Astrocyte (in vitro differentiated cells and primary cell): ENCODE measurements at regions not wholly inside any gene's neighbourhood (a gene's known extent, or its start where the extent isn't known, plus 50 kb on each side); places are given as distances from the start of the nearest gene placed in this dataset.

Source experiments
- DNase-seq: peaks from one replicate; pipeline ENCODE4 v3.0.0-alpha.2; 2010; ENCODE audit warnings: low read depth
- FAIRE-seq: peaks from 2 replicates; lab custom pipeline; 2011; peaks lifted over from hg19 to GRCh38; lab: Jason Lieb, UNC
- H2AFZ ChIP-seq: 2 replicates; pipeline ENCODE4 v1.6.0; 2012; ENCODE audit warnings: low read depth, low read length, inconsistent platforms
- H3K27ac ChIP-seq: 2 replicates; pipeline ENCODE4 v1.5.1; 2011; ENCODE audit warnings: low read depth, low read length, inconsistent platforms
- H3K27me3 ChIP-seq: 2 replicates; pipeline ENCODE4 v1.6.0; 2011; ENCODE audit warnings: low read length, inconsistent platforms; ENCODE audit not compliant: insufficient read depth
- H3K36me3 ChIP-seq: 2 replicates; pipeline ENCODE4 v1.5.1; 2011; ENCODE audit warnings: low read length, inconsistent platforms; ENCODE audit not compliant: insufficient read depth
- H3K4me1 ChIP-seq: 2 replicates; pipeline ENCODE4 v1.5.1; 2011; ENCODE audit warnings: low read length, inconsistent platforms; ENCODE audit not compliant: insufficient read depth
- H3K4me2 ChIP-seq: 2 replicates; pipeline ENCODE4 v1.6.0; 2012; ENCODE audit warnings: low read length, inconsistent platforms
- H3K4me3 ChIP-seq: 2 replicates; pipeline ENCODE4 v1.5.1; 2011; ENCODE audit warnings: low read depth, mild to moderate bottlenecking, low read length, inconsistent platforms; ENCODE audit not compliant: insufficient read depth
- H3K79me2 ChIP-seq: 2 replicates; pipeline ENCODE4 v1.6.0; 2012; ENCODE audit warnings: mild to moderate bottlenecking, low read length, inconsistent platforms; ENCODE audit not compliant: insufficient read depth
- H3K9ac ChIP-seq: 2 replicates; pipeline ENCODE4 v1.6.0; 2012; ENCODE audit warnings: mild to moderate bottlenecking, low read length, inconsistent platforms
- H3K9me3 ChIP-seq: 2 replicates; pipeline ENCODE4 v1.5.1; 2012; ENCODE audit warnings: low read depth, mild to moderate bottlenecking, low read length, inconsistent platforms; ENCODE audit not compliant: insufficient read depth
- H4K20me1 ChIP-seq: 2 replicates; pipeline ENCODE4 v1.6.0; 2012; ENCODE audit warnings: low read length, inconsistent platforms; ENCODE audit not compliant: insufficient read depth
- H3K27ac Mint-ChIP-seq: one replicate; pipeline ENCODE4 v1.8.0; 2021; ENCODE audit warnings: mild to moderate bottlenecking, mixed read lengths; ENCODE audit not compliant: unreplicated experiment
- H3K27me3 Mint-ChIP-seq: one replicate; pipeline ENCODE4 v1.8.0; 2021; ENCODE audit warnings: low read depth, mixed read lengths; ENCODE audit not compliant: unreplicated experiment
- H3K36me3 Mint-ChIP-seq: one replicate; pipeline ENCODE4 v1.8.0; 2021; ENCODE audit warnings: low read depth, mixed read lengths; ENCODE audit not compliant: unreplicated experiment
- H3K4me1 Mint-ChIP-seq: one replicate; pipeline ENCODE4 v1.8.0; 2021; ENCODE audit warnings: low read depth, mixed read lengths; ENCODE audit not compliant: unreplicated experiment
- H3K4me3 Mint-ChIP-seq: one replicate; pipeline ENCODE4 v1.8.0; 2021; ENCODE audit warnings: mild to moderate bottlenecking, moderate library complexity, mixed read lengths; ENCODE audit not compliant: unreplicated experiment
- H3K9me3 Mint-ChIP-seq: one replicate; pipeline ENCODE4 v1.8.0; 2021; ENCODE audit warnings: mild to moderate bottlenecking, mixed read lengths; ENCODE audit not compliant: unreplicated experiment
- EZH2 ChIP-seq: IDR thresholded peaks from 2 replicates; pipeline ENCODE4 v1.6.1; 2012; ENCODE audit warnings: mild to moderate bottlenecking, low read length, inconsistent platforms; ENCODE audit not compliant: insufficient read depth
- TF ChIP-seq, protein P1 (sequence below): IDR thresholded peaks from 2 replicates; pipeline ENCODE4 v1.5.1; 2011; ENCODE audit warnings: low read depth, mild to moderate bottlenecking, inconsistent platforms, low read length, moderate library complexity; ENCODE audit not compliant: insufficient read depth

DNA sequence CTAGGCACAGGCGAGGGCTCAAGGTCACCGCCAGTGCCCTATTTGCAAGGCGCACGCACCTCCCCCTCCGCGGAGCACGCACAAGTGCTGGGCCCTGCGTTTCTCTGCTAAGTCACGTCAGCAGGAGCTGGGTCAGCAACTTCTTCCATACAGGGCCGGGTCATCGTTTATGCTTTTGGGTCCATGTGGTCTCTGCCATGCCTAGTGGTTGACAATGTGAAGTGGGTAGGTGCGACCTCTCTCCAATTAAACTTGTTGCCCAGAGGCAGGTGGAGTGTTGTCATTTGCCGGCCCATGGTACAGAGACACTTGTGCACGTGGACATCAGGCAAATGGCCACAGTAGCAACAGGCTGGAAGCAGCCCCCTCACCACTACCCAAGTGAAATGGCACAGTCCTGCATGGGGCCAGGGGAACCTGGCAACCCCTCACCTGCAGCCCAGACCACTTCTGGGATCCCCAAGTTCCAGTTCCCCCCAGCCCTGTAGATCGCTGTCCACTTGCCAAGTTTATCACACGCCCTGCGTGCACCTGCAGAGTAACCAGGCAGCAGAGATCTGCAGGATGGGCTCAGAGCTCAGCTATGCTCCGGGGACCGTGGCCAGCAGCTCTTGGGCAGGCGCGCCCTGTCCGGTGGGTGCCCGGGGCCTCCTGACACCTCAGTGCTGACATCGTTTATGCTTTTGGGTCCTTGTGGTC lies 86.1 kb upstream of the PPP2R2D start:
- peaks cover 1% of the 10 kb centered on the region for H3K9me3 Mint-ChIP-seq
- Histone ChIP-seq H3K4me1 (no peaks in the 10 kb centered on the region), H2AFZ (no peak overlapping the region), H4K20me1 (no peaks in the 10 kb centered on the region), H3K4me3 (no peak overlapping the region), H3K27ac (no peak overlapping the region), H3K4me2 (no peak overlapping the region), H3K9me3 (no peaks in the 10 kb centered on the region), H3K27me3 (no peaks in the 10 kb centered on the region), H3K79me2 (no peaks in the 10 kb centered on the region), H3K9ac (no peak overlapping the region), H3K36me3 (no peaks in the 10 kb centered on the region)
- peaks cover under 1% of the 10 kb centered on the region for H3K36me3 Mint-ChIP-seq
- H3K27ac Mint-ChIP-seq = no peak overlapping the region
- DNase-seq (no peak), FAIRE-seq (no peak)
- H3K27me3 Mint-ChIP-seq = peaks cover 59% of the 10 kb centered on the region
- H3K4me1 Mint-ChIP-seq = no peaks in the 10 kb centered on the region
- H3K4me3 Mint-ChIP-seq = no peak overlapping the region
- TF ChIP-seq, protein P1, sequence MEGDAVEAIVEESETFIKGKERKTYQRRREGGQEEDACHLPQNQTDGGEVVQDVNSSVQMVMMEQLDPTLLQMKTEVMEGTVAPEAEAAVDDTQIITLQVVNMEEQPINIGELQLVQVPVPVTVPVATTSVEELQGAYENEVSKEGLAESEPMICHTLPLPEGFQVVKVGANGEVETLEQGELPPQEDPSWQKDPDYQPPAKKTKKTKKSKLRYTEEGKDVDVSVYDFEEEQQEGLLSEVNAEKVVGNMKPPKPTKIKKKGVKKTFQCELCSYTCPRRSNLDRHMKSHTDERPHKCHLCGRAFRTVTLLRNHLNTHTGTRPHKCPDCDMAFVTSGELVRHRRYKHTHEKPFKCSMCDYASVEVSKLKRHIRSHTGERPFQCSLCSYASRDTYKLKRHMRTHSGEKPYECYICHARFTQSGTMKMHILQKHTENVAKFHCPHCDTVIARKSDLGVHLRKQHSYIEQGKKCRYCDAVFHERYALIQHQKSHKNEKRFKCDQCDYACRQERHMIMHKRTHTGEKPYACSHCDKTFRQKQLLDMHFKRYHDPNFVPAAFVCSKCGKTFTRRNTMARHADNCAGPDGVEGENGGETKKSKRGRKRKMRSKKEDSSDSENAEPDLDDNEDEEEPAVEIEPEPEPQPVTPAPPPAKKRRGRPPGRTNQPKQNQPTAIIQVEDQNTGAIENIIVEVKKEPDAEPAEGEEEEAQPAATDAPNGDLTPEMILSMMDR = no peak
- TF ChIP-seq EZH2 = no peak

DNA sequence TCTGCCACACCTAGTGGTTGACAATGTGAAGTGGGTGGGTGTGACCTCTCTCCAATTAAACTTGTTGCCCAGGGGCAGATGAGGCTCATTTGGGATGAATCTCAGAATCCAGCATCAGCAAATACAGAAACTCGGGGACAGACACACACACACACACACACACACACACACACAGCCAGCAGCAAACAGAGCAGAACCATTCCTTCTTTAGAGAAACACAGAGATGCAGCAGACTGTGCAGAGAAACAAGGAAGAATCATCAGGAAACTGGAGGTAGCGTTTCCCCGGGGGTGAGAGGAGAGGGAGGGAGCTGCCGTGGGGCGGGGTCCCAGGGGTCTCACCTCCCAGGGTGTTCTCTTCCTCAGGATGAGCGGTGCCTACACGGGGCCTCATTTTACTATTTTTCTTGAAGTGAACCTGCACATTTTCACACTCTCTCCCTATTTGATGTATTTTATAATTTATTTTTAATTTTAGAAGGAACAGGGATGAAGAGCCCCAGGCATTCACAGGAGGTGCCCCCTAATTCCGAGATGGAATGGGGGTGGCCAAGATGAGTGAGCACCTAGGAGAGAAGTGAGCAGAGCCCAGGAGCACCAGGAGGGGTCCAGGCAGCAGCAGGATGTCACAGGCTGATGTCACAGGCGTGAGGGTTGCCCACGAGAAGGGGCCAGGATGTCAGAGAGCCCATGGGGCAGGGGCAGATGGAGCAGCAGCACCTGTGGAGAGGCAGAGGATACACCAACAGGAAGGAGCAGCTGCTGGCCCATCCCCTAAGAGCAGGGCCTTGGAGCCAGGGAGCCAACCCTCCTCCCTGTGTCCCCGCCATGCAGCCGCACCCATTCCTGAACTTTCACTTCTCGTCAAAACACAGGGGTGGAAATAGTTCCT lies 85.3 kb upstream of the PPP2R2D start:
- Histone ChIP-seq H4K20me1 (no peaks in the 10 kb centered on the region), H3K9me3 (no peaks in the 10 kb centered on the region), H3K9ac (no peak overlapping the region), H3K4me3 (no peak overlapping the region), H3K36me3 (no peaks in the 10 kb centered on the region), H3K79me2 (no peaks in the 10 kb centered on the region), H2AFZ (no peak overlapping the region), H3K27ac (no peak overlapping the region), H3K27me3 (no peaks in the 10 kb centered on the region), H3K4me1 (no peaks in the 10 kb centered on the region), H3K4me2 (no peak overlapping the region)
- Mint-ChIP-seq H3K27me3 (peaks cover 56% of the 10 kb centered on the region), H3K36me3 (no peaks in the 10 kb centered on the region), H3K9me3 (peaks cover 1% of the 10 kb centered on the region), H3K27ac (no peak overlapping the region), H3K4me3 (no peak overlapping the region), H3K4me1 (no peaks in the 10 kb centered on the region)
- FAIRE-seq (no peak), DNase-seq (no peak)
- no peak for TF ChIP-seq EZH2
- TF ChIP-seq, protein P1 = no peak
